Activated CD4-positive, alpha-beta T cell treated with anti-CD3 and anti-CD28 coated beads, Interleukin-10, Interleukin-2, amounts not matched to agents 100 ng/mL and 50 ng/mL, durations not matched to agents 16 hours and 8 hours (primary cell): ENCODE measurements at regions not wholly inside any gene's neighbourhood (a gene's known extent, or its start where the extent isn't known, plus 50 kb on each side); places are given as distances from the start of the nearest gene placed in this dataset.
"Not testable (repeated sequence)": the region's sequence is repeated elsewhere in the genome, so short reads cannot be mapped to it uniquely, and the experiment has no call there.

Source experiments
- DNase-seq: peaks from one replicate; pipeline ENCODE4 v3.0.0-alpha.2; 2020

GRCh38 chr5:148880197-148880596 lies 53.8 kb downstream of the ADRB2 start:
- DNase-seq = no peak

- DNase-seq = no peak
These were observed 54.3 kb downstream of the ADRB2 start for GRCh38 chr5:148880696-148881095.

GRCh38 chr5:148882332-148882731 lies 55.9 kb downstream of the ADRB2 start:
- no peak for DNase-seq

GRCh38 chr5:148884339-148885020 lies 58.1 kb downstream of the ADRB2 start:
- no peak for DNase-seq

GRCh38 chr5:148887123-148887881 lies 60.9 kb downstream of the ADRB2 start:
- peak; percentile 8 for DNase-seq

- not testable (repeated sequence) for DNase-seq
These were observed 63.5 kb downstream of the ADRB2 start for GRCh38 chr5:148889936-148890335.

GRCh38 chr5:148895441-148895840 lies 69.0 kb downstream of the ADRB2 start:
- not testable (repeated sequence) for DNase-seq

GRCh38 chr5:148897842-148898241 lies 71.4 kb downstream of the ADRB2 start:
- no peak for DNase-seq

- DNase-seq = no peak
These were observed 72.1 kb downstream of the ADRB2 start for GRCh38 chr5:148898413-148899075.

- DNase-seq = no peak
These were observed 73.6 kb downstream of the ADRB2 start for GRCh38 chr5:148899993-148900392.

- DNase-seq = no peak
These were observed 76.1 kb downstream of the ADRB2 start for GRCh38 chr5:148902478-148902877.

GRCh38 chr5:148903587-148903986 lies 77.2 kb downstream of the ADRB2 start:
- DNase-seq = no peak

- DNase-seq = no peak
These were observed 78.0 kb downstream of the ADRB2 start for GRCh38 chr5:148904440-148904839.

- no peak for DNase-seq
These were observed 79.1 kb downstream of the ADRB2 start for GRCh38 chr5:148905541-148905940.

- DNase-seq = no peak
These were observed 80.6 kb downstream of the ADRB2 start for GRCh38 chr5:148906968-148907367.

- DNase-seq = no peak
These were observed 82.6 kb downstream of the ADRB2 start for GRCh38 chr5:148909040-148909439.

- no peak for DNase-seq
These were observed 83.4 kb downstream of the ADRB2 start for GRCh38 chr5:148909766-148910165.

GRCh38 chr5:148910216-148910615 lies 83.8 kb downstream of the ADRB2 start:
- no peak for DNase-seq

- no peak for DNase-seq
These were observed 84.4 kb downstream of the ADRB2 start for GRCh38 chr5:148910686-148911361.

- DNase-seq = no peak
These were observed 85.0 kb downstream of the ADRB2 start for GRCh38 chr5:148911386-148911785.

GRCh38 chr5:148912146-148912545 lies 85.7 kb downstream of the ADRB2 start:
- DNase-seq = no peak

GRCh38 chr5:148912714-148913398 lies 86.4 kb downstream of the ADRB2 start:
- no peak for DNase-seq

GRCh38 chr5:148913493-148913892 lies 87.1 kb downstream of the ADRB2 start:
- DNase-seq = no peak
